ENCODE measurements at regions not wholly inside any gene's neighbourhood (a gene's known extent, or its start where the extent isn't known, plus 50 kb on each side); places are given as distances from the start of the nearest gene placed in this dataset.

GRCh38 chr10:124324856-124325632 is 93.7 kb downstream of the OAT start:
- no peak for TF ChIP-seq CTCF (conservative IDR thresholded peaks at IDR 0.05; ENCODE audit: low read depth, low read length)
- DNase-seq (ENCODE audit: low read depth) = no peak
- H3K4me3 ChIP-seq (ENCODE audit: low read length) = no peak overlapping the region

- DNase-seq (ENCODE audit: low read depth) = no peak
- TF ChIP-seq CTCF (conservative IDR thresholded peaks at IDR 0.05; ENCODE audit: low read depth, low read length) = no peak
- no peak overlapping the region for H3K4me3 ChIP-seq (ENCODE audit: low read length)
These were observed 94.3 kb downstream of the OAT start for GRCh38 chr10:124324451-124324850.

- DNase-seq (ENCODE audit: low read depth) = no peak
- no peak overlapping the region for H3K4me3 ChIP-seq (ENCODE audit: low read length)
- no peak for TF ChIP-seq CTCF (conservative IDR thresholded peaks at IDR 0.05; ENCODE audit: low read depth, low read length)
These were observed 94.9 kb downstream of the OAT start for GRCh38 chr10:124323806-124324205.

- no peak for DNase-seq (ENCODE audit: low read depth)
- TF ChIP-seq CTCF (conservative IDR thresholded peaks at IDR 0.05; ENCODE audit: low read depth, low read length) = no peak
- H3K4me3 ChIP-seq (ENCODE audit: low read length) = no peak overlapping the region
These were observed 95.5 kb downstream of the OAT start for GRCh38 chr10:124323111-124323725.

- DNase-seq (ENCODE audit: low read depth) = no peak
- no peak overlapping the region for H3K4me3 ChIP-seq (ENCODE audit: low read length)
- no peak for TF ChIP-seq CTCF (conservative IDR thresholded peaks at IDR 0.05; ENCODE audit: low read depth, low read length)
These were observed 96.3 kb downstream of the OAT start for GRCh38 chr10:124322191-124322980.

GRCh38 chr10:124321433-124322089 is 97.2 kb downstream of the OAT start:
- H3K4me3 ChIP-seq (ENCODE audit: low read length) = no peak overlapping the region
- no peak for DNase-seq (ENCODE audit: low read depth)
- TF ChIP-seq CTCF (conservative IDR thresholded peaks at IDR 0.05; ENCODE audit: low read depth, low read length) = no peak

Data from retinal pigment epithelial cell (primary cell).